Activated CD8-positive, alpha-beta memory T cell treated with anti-CD3 and anti-CD28 coated beads for 36 hours (primary cell): ENCODE measurements at regions not wholly inside any gene's neighbourhood (a gene's known extent, or its start where the extent isn't known, plus 50 kb on each side); places are given as distances from the start of the nearest gene placed in this dataset.

Experiments
- CTCF ChIA-PET: fragments of 350-600 bp; sonication (Branson Sonifier 250); formaldehyde crosslinking; loops from one replicate; lab custom pipeline; 2021; ENCODE audit warnings: antibody characterized with exemption; lab: Charles Lee
- POLR2A ChIA-PET: fragments of 350-600 bp; sonication (Branson Sonifier 250); formaldehyde crosslinking; loops from one replicate; lab custom pipeline; 2021; ENCODE audit warnings: antibody characterized with exemption; lab: Charles Lee

DNA sequence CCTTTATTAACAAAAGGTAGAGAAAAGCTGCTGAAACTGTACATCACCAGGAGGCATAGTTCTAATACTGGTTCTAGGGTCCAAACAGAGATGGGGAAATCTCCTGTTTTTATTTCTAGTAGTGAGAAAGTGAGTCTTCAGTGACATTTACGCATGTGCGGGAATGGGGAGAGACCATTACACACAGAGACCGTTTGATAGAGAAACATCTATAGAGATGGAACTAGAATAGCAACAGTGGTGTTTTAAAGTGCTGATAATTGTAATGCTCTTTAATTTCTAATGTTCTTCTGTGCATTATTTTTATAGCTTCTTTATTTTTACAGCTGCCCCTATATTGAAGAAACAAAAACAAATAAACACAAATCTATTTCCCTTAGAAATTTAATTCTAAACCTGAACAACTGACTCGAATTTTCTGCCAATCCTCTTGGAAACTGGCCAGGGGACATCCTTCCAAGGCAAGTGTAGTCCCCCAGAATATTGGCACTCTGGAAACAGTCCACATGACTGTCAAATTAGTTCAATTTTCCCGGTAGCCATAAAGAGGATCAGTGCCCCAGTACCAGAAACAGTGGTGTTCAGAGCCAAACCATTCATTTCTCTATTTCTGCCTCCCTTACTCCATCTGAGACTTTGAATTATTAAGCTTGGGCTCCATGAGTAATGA, 260.9 kb downstream of the ICOS start:
- ChIA-PET POLR2A (no interaction called here), CTCF (no interaction called here)

- POLR2A ChIA-PET: no interaction called here
- CTCF ChIA-PET: no interaction called here
These were observed 262.8 kb downstream of the ICOS start for GRCh38 chr2:204199357-204199756.

GRCh38 chr2:204201507-204201906, 264.9 kb downstream of the ICOS start:
- CTCF ChIA-PET: no interaction called here
- POLR2A ChIA-PET: no interaction called here

GRCh38 chr2:204202253-204202652, 265.7 kb downstream of the ICOS start:
- ChIA-PET CTCF (no interaction called here), POLR2A (no interaction called here)

- CTCF ChIA-PET: no interaction called here
- POLR2A ChIA-PET: no interaction called here
These were observed 267.1 kb downstream of the ICOS start for GRCh38 chr2:204203704-204204103.

DNA sequence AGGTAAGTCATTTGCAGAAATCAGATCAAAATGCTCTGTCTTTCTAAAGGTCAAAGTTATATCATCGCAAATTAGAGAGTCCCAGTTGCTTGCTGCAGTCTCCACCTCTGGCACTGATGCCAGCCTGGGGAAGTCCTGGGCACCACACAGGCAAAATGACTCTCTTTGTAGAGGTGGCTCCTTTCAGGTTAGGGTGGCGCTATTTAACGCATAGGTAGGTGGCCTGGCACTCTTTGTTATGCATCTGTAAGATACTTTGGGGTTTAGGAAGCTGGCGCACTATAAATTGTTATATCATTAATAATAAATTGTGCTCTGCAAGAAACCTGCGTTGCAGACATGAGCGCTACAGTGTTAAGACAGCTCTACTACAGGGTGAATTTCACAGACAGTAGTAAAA, 268.5 kb downstream of the ICOS start:
- CTCF ChIA-PET: no interaction called here
- POLR2A ChIA-PET: no interaction called here

- ChIA-PET CTCF (no interaction called here), POLR2A (no interaction called here)
These were observed 269.0 kb downstream of the ICOS start for GRCh38 chr2:204205538-204205937.

- POLR2A ChIA-PET: no interaction called here
- CTCF ChIA-PET: interaction anchor here (1.5 kb wide), 1 partner anchor 10 kb away, joined by 4 read pairs; no protein-coding TSS in a partner anchor
These were observed 271.3 kb downstream of the ICOS start for GRCh38 chr2:204207866-204208265.

- POLR2A ChIA-PET: no interaction called here
- CTCF ChIA-PET: no interaction called here
These were observed 277.0 kb downstream of the ICOS start for GRCh38 chr2:204213588-204213987.

DNA sequence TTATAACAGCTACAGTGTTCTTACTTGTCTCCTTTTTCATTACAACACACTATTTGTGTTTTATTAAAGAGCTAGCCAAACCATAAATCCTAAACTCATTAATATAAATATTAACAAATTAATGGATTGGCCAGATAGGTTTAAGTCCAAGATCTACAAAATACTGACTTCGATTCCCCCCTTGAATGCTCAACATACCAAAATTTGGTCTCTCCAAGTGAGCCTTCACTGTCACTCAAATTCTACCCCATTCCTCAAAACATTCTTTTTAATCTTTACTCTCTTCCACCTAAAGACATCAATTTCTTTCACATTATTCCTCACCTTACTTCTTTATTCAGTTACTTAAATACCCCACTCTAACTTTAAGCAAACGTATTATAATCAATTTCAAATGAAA, 281.5 kb downstream of the ICOS start:
- ChIA-PET CTCF (interaction anchor here (1.8 kb wide), 1 partner anchor 11 kb away, joined by 4 read pairs; no protein-coding TSS in a partner anchor), POLR2A (no interaction called here)

DNA sequence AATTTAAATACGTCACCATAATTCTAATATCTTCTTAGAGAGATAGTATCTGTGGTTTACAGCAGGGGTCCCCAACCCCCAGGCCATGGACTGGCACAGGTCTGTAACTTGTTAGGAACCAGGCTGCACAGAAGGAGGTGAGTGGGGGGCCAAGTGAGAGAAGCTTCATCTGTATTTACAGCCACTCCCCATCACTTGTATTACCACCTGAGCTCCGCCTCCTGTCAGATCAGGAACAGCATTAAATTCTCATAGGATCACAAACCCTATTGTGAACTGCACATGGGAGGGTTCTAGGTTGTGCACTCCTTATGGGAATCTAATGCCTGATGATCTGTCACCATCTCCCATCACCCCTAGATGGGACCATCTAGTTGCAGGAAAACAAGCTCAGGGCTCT, 282.6 kb downstream of the ICOS start:
- ChIA-PET CTCF (no interaction called here), POLR2A (no interaction called here)

DNA sequence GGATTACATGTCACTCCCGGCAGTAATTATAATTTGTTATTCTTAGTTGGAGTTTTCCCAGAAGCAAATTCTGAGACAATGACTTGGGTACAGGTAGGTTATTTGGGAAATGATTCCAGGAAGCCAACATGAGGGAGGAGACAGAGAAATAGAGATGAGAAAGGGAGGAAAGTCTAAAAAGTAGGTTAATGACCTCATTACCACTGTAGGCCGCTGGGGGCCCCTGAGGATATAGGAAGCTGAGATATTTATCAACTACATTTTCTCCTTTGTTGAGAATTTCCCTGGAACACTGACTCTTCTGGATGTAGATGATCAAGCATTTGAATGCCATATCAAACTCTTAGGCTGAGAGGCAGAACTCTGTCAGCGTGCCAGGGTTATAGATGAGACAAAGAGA, 284.3 kb downstream of the ICOS start:
- POLR2A ChIA-PET: no interaction called here
- CTCF ChIA-PET: no interaction called here

GRCh38 chr2:204223046-204223445, 286.5 kb downstream of the ICOS start:
- ChIA-PET CTCF (no interaction called here), POLR2A (no interaction called here)

GRCh38 chr2:204223544-204223943, 287.0 kb downstream of the ICOS start:
- CTCF ChIA-PET: no interaction called here

GRCh38 chr2:204225671-204226073, 289.1 kb downstream of the ICOS start:
- CTCF ChIA-PET: no interaction called here

More at GRCh38 chr2:204223544-204223943, 287.0 kb downstream of the ICOS start:
- POLR2A ChIA-PET: no interaction called here

GRCh38 chr2:204226305-204226880, 289.8 kb downstream of the ICOS start:
- CTCF ChIA-PET: no interaction called here

More at GRCh38 chr2:204225671-204226073, 289.1 kb downstream of the ICOS start:
- POLR2A ChIA-PET: no interaction called here

GRCh38 chr2:204228169-204228886, 291.8 kb downstream of the ICOS start:
- ChIA-PET POLR2A (no interaction called here), CTCF (no interaction called here)

More at GRCh38 chr2:204226305-204226880, 289.8 kb downstream of the ICOS start:
- POLR2A ChIA-PET: no interaction called here

DNA sequence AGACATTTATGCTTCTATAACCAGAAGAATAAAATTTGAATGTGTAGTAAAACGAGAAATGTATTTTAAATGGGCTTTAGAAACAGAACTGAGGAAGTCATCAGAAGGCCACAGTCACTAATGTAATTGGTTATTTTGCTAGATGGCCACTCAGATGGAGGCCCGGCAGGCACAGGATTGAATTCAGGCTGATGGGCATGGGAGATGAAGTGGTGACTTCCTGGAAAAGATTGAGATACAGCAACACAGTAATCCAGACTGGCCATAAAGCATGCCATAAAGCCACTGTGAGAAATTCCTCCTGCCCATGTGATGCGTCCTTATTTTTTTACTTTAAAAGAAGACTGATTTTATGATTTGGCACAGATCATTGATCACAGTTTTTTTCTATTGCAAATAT, 297.7 kb downstream of the ICOS start:
- CTCF ChIA-PET: no interaction called here

GRCh38 chr2:204234879-204235278, 298.3 kb downstream of the ICOS start:
- POLR2A ChIA-PET: no interaction called here
- CTCF ChIA-PET: no interaction called here

More for the DNA sequence above, 297.7 kb downstream of the ICOS start:
- POLR2A ChIA-PET: no interaction called here

DNA sequence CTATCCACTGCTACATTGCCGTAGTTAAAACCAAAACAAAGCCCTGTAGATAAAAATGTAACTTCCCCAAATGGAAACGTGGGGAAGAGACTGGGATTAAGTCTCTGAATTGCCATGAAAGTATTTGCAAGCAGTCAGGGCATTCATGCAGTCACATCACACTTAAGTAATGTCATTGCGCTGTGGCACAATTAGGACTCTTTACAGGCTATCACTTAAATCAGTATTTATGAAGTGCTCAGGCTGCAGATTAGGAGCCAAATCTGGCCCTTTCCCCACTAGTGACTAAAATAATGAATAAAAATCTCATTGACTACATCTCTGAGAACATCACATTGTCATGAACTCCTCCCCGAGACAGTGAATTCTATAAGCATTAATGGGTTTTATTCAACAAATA, 300.9 kb downstream of the ICOS start:
- POLR2A ChIA-PET: no interaction called here
- CTCF ChIA-PET: no interaction called here
